8988T (cell line): ENCODE measurements at regions not wholly inside any gene's neighbourhood (a gene's known extent, or its start where the extent isn't known, plus 50 kb on each side); places are given as distances from the start of the nearest gene placed in this dataset.

Experiments used
- DNase-seq: peaks from one replicate; pipeline ENCODE4 v3.0.0; 2011

DNA sequence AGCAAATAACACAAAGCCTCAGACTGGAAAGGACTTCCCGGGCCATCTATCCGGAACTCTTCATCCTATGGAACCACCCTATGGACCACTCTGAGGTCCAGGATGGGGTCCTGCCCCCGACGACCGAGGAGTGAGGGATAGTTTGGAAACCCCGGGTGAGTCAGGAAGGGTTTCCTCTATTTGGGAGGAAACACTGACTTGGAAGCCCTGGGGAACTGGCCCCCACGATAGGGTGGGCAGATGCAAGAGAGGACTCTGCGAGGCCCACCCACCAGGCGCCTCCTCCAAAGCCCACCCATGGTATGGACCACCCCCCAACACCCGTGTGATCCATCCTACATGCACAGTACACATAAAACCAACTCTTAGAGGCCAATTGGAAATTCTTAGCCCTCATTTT lies 69.4 kb downstream of the CPN2 start:
- no peak for DNase-seq

DNA sequence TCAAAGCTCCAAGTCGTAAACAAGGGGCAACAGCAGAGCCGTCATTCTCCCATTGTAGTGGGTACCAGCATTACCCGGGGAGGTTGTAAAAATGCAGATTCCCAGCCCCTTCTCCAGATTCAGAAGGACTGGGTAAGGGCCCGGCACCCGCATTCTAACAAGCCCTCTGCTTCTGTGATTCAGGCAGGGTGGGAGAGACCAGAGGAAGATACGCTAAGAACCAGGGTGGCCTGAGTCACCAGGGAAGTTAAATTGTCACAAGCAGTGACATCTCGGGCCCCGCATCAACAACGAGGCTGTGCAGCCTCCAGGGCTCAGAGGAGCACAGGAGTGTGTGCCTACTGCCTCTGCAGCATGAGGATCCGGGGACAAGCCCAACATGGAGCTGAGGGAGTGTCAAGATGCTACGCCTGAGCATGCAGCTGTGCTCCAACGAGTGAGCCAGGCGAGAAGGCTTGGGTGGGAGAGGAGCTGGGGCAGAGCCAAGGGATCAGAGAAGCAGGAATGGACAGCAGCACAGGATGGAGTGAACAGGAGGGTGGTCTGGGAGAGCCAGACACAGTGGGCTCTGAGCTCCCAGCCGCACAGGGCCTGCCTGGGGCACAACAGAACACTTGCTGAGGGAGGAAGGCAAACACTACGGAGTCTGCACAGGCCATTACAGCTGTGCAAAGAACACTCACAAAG lies 68.5 kb downstream of the CPN2 start:
- DNase-seq: no peak

DNA sequence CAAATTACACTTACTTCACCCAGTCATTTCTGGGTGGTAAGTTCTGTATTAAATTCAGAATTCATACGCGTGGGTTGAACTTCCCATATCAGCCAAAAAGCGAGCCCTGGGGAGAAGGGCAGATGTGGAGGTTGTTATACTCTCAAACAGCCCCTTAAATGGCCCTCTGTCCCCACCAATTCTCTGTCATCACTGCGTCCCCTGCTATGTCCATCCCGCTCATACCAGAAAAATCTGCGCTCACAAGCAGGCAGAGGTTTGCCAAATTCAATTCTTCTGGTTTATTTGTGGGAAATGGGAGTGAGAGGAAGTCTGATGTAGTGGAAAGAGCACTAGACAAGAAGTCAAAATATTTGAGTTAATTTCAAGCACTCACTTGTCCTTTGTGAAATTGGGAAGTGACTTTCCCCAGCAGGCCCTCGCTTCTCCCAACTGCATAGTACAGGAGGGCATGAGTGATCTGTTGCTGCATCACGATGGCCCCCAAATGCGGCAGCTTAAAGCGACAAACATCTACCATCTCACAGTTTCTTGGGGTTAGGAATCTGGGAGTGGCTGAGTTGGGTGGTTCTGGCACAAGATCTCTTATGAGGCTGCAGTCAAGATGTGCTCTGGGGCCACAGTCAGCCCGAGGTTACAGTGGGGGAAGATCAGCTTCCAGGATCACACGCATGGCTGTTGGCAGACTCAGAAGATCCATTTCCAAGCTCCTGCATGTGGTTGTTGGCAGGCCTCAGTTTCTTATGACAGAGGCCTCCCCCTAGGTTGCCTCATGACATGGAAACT lies 67.7 kb downstream of the CPN2 start:
- no peak for DNase-seq

DNA sequence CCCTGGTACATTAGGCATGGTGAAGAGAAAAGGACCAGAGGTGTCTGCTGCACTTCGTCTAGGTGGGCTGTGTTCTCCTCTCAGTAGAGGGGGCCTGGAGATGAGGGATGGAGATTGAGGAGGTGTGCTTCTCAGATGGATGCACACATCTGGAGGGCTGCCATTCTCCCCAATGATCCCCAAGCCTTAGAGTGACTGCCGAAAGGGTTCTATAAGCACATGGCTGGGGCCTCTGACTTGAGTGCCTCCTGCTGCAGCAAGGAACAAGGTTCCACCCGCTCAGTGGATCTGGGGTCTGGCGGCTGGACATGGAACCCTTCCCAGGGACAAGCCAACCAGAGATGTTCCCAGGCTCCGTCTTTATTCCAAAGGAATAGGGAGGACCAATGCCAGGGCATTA lies 66.8 kb downstream of the CPN2 start:
- no peak for DNase-seq

DNA sequence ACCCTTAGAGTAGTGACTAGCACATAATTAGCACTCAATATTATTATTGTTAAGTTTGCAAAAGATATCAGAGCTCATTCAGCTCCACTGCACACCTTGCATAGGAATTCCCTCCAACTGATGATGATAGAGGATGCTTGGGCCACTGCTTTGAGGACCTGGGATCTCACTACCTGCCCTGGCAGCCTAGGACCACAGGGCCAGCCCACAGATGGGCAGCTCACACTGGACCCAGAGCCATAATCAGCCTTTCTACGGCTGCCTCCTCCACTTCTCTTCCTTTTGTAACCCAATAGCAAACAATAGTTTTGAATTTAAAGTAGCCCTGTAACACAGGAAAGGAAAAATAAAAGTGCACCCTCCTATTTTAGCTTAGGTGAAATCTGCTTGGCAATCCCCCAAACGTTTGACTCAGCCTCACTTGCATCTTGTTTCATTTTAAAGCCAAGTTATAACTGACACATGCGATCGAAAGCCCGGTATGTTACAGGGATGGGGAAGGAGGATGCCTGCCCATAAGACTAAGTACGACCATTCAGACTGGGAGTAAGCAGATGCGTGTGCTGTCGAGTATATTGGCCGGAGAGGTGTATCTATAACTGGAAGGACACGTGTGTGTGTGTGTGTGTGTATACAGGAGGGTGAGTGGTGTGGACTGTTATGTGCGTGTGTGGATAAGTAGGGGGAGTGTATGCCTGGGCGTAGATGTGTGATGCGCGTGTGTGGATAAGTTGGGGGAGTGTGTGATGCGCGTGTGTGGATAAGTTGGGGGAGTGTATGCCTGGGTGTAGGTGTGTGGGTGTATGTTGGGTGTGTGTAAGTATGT lies 65.9 kb downstream of the CPN2 start:
- no peak for DNase-seq

DNA sequence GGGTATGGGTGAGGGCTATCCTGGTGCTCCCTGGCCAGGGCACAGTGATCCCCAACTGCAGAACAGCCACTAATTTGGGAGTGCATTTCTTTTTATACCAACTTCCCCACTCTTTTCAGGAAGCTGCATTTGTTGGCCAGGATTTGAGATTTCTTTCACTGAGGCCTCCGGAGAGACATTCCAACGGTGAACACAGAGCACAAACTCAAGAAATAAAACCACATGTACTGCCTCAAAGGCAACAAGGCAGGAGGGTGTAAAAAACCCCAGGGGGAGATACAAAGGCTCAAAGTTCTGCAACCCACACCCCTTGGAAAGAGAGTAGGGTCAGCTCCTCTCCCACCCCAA lies 65.3 kb downstream of the CPN2 start:
- DNase-seq: no peak

DNA sequence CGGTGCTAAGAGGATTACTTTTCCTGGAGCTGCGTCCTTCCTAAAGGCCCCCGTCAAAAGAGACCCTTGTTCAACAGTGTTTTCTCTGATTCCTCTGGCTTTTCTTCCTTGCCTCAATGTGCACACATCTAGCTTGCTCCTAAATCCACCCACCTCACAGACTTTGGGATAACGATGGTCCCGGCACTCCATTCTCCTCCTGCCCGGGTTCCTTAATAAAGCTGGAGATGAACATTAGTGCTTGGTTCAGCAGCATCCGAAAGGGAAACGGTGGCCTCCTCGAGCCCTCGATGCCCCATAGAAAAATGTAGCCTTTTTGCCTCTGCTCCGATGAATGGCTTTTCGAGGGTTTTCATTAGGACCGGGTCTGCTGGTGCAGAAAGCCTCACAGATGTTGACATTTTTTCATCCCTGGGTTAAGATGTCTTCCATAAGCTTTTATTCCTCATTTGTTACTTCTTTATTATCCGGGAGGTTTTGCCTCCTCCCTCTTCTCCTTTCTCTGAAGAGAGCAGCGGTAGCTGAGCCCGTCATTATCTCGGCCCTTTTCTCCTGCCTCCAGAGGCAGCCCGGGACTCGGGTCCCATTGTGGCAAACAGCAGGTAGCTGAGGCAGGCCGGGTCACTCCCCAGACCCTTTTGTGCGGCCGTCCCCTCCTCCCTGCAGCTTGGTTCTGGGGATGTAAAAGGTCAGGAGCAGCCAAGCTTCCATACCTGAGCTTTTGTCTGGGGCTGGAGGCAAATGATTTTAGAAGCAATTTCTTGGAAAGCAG lies 64.6 kb downstream of the CPN2 start:
- no peak for DNase-seq

DNA sequence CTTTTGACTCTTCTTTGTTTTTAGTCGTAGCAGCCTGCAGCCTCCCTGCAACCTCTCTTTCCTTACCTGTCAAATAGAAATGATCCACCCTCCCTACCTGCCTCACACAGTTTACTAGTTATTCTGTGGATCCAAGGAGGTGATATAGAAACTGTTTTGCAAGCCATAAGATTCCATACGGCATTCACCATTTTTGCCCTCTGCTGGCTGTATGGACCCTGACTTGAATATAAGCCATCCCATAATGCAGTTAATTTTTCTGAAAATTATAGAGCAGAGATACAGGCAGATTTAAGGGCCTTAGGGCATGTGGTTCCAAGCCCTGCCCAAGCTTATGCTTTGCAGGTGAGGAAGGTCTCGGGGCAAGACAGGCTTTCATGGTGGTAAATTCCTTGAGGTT lies 63.8 kb downstream of the CPN2 start:
- no peak for DNase-seq

DNA sequence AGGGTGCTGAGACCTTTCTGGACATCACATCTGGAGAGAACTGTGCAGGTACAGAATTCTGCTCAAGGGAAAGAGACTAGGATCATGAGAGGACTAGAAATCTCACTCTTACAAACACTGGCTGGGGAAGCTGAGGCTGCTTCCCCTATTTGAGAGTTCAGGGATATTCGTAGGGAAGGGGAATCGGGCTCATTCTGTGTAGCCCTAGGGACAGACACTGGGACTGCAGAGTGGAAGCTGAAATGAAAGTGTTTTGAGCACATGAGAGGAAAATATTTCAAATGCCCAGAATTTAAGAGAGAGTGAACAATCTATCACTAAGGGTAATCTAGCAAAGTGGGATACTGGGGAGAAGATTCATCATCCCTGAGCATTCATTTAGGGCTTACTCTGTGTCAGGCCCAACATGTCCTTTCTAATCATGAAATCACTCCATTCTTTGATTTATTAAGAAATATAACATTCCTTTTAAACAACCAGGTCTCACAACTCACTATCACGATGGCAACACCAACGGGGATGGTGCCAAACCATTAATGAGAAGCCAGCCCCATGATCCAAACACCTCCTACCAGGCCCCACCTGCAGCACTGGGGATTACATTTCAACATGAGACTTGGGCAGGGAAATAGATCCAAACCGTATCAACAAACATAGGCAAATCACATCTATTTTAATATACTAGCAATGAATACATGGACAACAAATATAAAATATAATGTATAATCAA lies 63.0 kb downstream of the CPN2 start:
- DNase-seq: no peak
